Posterior vena cava (tissue), 2 donors: ENCODE measurements at regions not wholly inside any gene's neighbourhood (a gene's known extent, or its start where the extent isn't known, plus 50 kb on each side); places are given as distances from the start of the nearest gene placed in this dataset.

ENCODE experiments used
- DNase-seq: peaks from one replicate; pipeline ENCODE4 v3.0.0-alpha.2; 2020; ENCODE audit warnings: low spot score
- intact Hi-C, 2 donors: fragments of 100-400 bp; cut with DNase I; formaldehyde crosslinking; loops; one replicate each; pipeline versions ENCODE4 v1.14.1 to v1.14.2; 2022 to 2023
- donor health status: DM: yes; HTN: yes; CAD: no.
- donor health status: DM: yes; HTN: yes; CAD: no.

- no peak for DNase-seq
- intact Hi-C loops = loop anchor here in 1 of 2 donors (5.0 kb wide), 1 partner anchor 433 kb away; no protein-coding TSS in a partner anchor
These were observed 51.1 kb upstream of the ZNF107 start for GRCh38 chr7:64614812-64615211.

DNA sequence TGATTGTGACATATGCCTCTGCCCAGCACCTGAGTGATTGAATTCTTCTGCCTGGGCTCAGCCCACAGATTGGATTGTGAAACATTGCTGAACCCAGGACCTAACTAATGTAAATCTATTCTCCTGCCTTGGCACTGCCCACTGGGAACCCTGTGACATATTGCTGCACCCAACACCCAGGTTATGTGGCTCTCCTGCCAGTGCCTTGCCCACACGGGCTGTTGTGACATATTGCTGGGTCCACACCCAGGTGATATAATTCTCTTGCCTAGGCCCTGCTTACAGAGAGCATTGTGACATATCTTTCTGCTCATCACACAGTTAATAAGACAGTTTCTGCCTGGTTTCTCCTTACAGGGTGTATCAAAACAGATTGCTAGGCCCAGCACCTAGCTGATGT is 50.8 kb upstream of the ZNF680 start:
- no peak for DNase-seq
- intact Hi-C loops = no loop called here
